ENCODE measurements at regions not wholly inside any gene's neighbourhood (a gene's known extent, or its start where the extent isn't known, plus 50 kb on each side); places are given as distances from the start of the nearest gene placed in this dataset.

- H3K4me3 ChIP-seq (ENCODE audit: low read depth, low read length), result no peak overlapping the region
- TF ChIP-seq, protein P1, sequence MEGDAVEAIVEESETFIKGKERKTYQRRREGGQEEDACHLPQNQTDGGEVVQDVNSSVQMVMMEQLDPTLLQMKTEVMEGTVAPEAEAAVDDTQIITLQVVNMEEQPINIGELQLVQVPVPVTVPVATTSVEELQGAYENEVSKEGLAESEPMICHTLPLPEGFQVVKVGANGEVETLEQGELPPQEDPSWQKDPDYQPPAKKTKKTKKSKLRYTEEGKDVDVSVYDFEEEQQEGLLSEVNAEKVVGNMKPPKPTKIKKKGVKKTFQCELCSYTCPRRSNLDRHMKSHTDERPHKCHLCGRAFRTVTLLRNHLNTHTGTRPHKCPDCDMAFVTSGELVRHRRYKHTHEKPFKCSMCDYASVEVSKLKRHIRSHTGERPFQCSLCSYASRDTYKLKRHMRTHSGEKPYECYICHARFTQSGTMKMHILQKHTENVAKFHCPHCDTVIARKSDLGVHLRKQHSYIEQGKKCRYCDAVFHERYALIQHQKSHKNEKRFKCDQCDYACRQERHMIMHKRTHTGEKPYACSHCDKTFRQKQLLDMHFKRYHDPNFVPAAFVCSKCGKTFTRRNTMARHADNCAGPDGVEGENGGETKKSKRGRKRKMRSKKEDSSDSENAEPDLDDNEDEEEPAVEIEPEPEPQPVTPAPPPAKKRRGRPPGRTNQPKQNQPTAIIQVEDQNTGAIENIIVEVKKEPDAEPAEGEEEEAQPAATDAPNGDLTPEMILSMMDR (IDR thresholded peaks at IDR 0.05; ENCODE audit: low read depth, low read length, missing control alignments), result no peak
- in situ Hi-C loops (cut with HindIII; ENCODE audit: low sequenced_read_pairs), result no loop called here
- DNase-seq (ENCODE audit: low read depth), result no peak
These were observed 81.9 kb upstream of the TMLHE start for GRCh38 chrX:155694649-155695048.

- DNase-seq (ENCODE audit: low read depth), result no peak
- in situ Hi-C loops (cut with HindIII; ENCODE audit: low sequenced_read_pairs), result no loop called here
- TF ChIP-seq, protein P1 (IDR thresholded peaks at IDR 0.05; ENCODE audit: low read depth, low read length, missing control alignments), result no peak
- no peak overlapping the region for H3K4me3 ChIP-seq (ENCODE audit: low read depth, low read length)
These were observed 70.1 kb upstream of the TMLHE start for GRCh38 chrX:155682834-155683233.

- no peak overlapping the region for H3K4me3 ChIP-seq (ENCODE audit: low read depth, low read length)
- TF ChIP-seq, protein P1 (IDR thresholded peaks at IDR 0.05; ENCODE audit: low read depth, low read length, missing control alignments), result no peak
- no peak for DNase-seq (ENCODE audit: low read depth)
- in situ Hi-C loops (cut with HindIII; ENCODE audit: low sequenced_read_pairs), result no loop called here
These were observed 67.0 kb upstream of the TMLHE start for GRCh38 chrX:155679715-155680114.

DNA sequence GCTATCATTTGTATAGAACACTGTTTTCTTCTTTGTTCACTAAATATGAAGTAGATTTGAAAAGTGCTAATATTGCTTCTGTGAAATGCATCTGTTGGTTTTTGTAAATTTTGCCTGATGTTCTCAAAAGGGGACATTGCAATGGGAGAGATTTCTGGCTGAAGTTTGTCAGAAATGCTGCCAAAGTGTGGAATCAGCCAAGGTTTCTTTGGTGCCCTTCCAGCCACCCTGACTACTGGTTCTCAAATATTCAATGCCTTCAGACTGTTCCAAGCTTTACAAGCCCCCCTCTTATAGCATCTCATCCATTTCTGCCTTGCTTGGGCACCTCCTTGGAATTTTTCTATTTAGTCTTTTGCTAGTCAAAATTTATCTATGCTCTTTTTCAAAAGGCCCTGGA lies 60.6 kb upstream of the TMLHE start:
- TF ChIP-seq, protein P1 (IDR thresholded peaks at IDR 0.05; ENCODE audit: low read depth, low read length, missing control alignments), result no peak
- in situ Hi-C loops (cut with HindIII; ENCODE audit: low sequenced_read_pairs), result no loop called here
- no peak overlapping the region for H3K4me3 ChIP-seq (ENCODE audit: low read depth, low read length)
- no peak for DNase-seq (ENCODE audit: low read depth)

DNA sequence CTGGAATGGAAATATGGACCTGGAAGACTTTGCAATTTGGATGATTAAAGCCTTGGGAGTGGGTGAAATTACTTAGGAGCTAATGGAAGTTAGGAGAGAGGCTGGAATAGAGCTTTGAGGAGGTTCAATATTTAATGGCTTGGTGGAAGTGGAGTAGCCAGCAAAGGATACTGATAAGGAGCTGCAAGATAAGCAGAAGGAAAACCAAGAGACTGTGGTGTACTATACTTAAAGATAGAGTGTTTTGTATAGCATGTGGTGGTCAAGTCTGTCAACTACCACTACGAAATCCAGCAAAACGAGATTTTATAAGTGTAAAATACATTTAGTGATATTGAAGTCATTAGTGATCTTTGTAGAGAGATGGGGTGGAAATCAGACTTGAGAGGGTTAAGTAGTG lies 54.0 kb upstream of the TMLHE start:
- H3K4me3 ChIP-seq (ENCODE audit: low read depth, low read length), result no peak overlapping the region
- TF ChIP-seq, protein P1 (IDR thresholded peaks at IDR 0.05; ENCODE audit: low read depth, low read length, missing control alignments), result no peak
- in situ Hi-C loops (cut with HindIII; ENCODE audit: low sequenced_read_pairs), result no loop called here
- no peak for DNase-seq (ENCODE audit: low read depth)

Data from astrocyte of the cerebellum (primary cell).